ENCODE measurements at regions not wholly inside any gene's neighbourhood (a gene's known extent, or its start where the extent isn't known, plus 50 kb on each side); places are given as distances from the start of the nearest gene placed in this dataset.

GRCh38 chr17:33375783-33376182, 82.7 kb upstream of the ASIC2 start:
- Mint-ChIP-seq H3K27me3 (ENCODE audit: unreplicated experiment) (no peaks in the 10 kb centered on the region), H3K36me3 (ENCODE audit: unreplicated experiment) (no peaks in the 10 kb centered on the region), H3K4me1 (ENCODE audit: unreplicated experiment) (no peaks in the 10 kb centered on the region), H3K27ac (ENCODE audit: unreplicated experiment) (no peak overlapping the region), H3K4me3 (ENCODE audit: unreplicated experiment) (no peak overlapping the region), H3K9me3 (ENCODE audit: unreplicated experiment) (peaks cover 10% of the 10 kb centered on the region)
- no peak for DNase-seq (ENCODE audit: extremely low spot score, unreplicated experiment)
- TF ChIP-seq, protein P1, sequence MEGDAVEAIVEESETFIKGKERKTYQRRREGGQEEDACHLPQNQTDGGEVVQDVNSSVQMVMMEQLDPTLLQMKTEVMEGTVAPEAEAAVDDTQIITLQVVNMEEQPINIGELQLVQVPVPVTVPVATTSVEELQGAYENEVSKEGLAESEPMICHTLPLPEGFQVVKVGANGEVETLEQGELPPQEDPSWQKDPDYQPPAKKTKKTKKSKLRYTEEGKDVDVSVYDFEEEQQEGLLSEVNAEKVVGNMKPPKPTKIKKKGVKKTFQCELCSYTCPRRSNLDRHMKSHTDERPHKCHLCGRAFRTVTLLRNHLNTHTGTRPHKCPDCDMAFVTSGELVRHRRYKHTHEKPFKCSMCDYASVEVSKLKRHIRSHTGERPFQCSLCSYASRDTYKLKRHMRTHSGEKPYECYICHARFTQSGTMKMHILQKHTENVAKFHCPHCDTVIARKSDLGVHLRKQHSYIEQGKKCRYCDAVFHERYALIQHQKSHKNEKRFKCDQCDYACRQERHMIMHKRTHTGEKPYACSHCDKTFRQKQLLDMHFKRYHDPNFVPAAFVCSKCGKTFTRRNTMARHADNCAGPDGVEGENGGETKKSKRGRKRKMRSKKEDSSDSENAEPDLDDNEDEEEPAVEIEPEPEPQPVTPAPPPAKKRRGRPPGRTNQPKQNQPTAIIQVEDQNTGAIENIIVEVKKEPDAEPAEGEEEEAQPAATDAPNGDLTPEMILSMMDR (IDR thresholded peaks at IDR 0.05), result no peak

- DNase-seq (ENCODE audit: extremely low spot score, unreplicated experiment), result no peak
- Mint-ChIP-seq H3K36me3 (ENCODE audit: unreplicated experiment) (no peaks in the 10 kb centered on the region), H3K9me3 (ENCODE audit: unreplicated experiment) (peaks cover 14% of the 10 kb centered on the region), H3K27me3 (ENCODE audit: unreplicated experiment) (no peaks in the 10 kb centered on the region), H3K4me1 (ENCODE audit: unreplicated experiment) (no peaks in the 10 kb centered on the region), H3K27ac (ENCODE audit: unreplicated experiment) (no peak overlapping the region), H3K4me3 (ENCODE audit: unreplicated experiment) (no peak overlapping the region)
- TF ChIP-seq, protein P1 (IDR thresholded peaks at IDR 0.05), result no peak
Measured at GRCh38 chr17:33377837-33378595, 84.9 kb upstream of the ASIC2 start.

GRCh38 chr17:33381201-33381600, 88.1 kb upstream of the ASIC2 start:
- no peaks in the 10 kb centered on the region for H3K36me3 Mint-ChIP-seq (ENCODE audit: unreplicated experiment)
- TF ChIP-seq, protein P1 (IDR thresholded peaks at IDR 0.05), result no peak
- no peak for DNase-seq (ENCODE audit: extremely low spot score, unreplicated experiment)
- H3K9me3 Mint-ChIP-seq (ENCODE audit: unreplicated experiment), result peaks cover 34% of the 10 kb centered on the region
- no peaks in the 10 kb centered on the region for H3K4me1 Mint-ChIP-seq (ENCODE audit: unreplicated experiment)
- H3K27ac Mint-ChIP-seq (ENCODE audit: unreplicated experiment), result no peak overlapping the region
- H3K27me3 Mint-ChIP-seq (ENCODE audit: unreplicated experiment), result no peaks in the 10 kb centered on the region
- H3K4me3 Mint-ChIP-seq (ENCODE audit: unreplicated experiment), result no peak overlapping the region

- Mint-ChIP-seq H3K9me3 (ENCODE audit: unreplicated experiment) (peaks cover 44% of the 10 kb centered on the region), H3K4me3 (ENCODE audit: unreplicated experiment) (no peak overlapping the region), H3K27ac (ENCODE audit: unreplicated experiment) (no peak overlapping the region), H3K4me1 (ENCODE audit: unreplicated experiment) (no peaks in the 10 kb centered on the region), H3K36me3 (ENCODE audit: unreplicated experiment) (no peaks in the 10 kb centered on the region), H3K27me3 (ENCODE audit: unreplicated experiment) (no peaks in the 10 kb centered on the region)
- TF ChIP-seq, protein P1 (IDR thresholded peaks at IDR 0.05), result no peak
- DNase-seq (ENCODE audit: extremely low spot score, unreplicated experiment), result no peak
Measured at GRCh38 chr17:33383488-33384023, 90.5 kb upstream of the ASIC2 start.

DNA sequence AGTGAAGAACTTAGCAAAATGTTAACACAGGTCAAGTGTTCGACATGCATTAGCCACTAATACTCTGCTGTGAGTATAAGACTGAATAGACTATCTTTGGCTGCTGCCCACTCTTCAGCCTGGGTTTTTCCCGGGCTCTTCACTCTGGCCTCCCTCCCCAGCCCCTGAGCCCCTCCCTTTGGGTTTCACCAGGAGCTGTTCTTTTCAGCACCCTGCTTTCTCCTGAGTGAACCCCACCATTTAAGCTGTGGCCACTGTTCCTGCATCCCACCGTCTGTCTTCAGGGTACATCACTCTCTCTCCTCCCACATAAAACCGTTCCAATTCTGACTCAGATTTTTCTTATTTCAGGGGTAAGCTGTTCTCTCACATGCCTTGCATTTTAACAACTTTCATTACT, 92.0 kb upstream of the ASIC2 start:
- peaks cover 41% of the 10 kb centered on the region for H3K9me3 Mint-ChIP-seq (ENCODE audit: unreplicated experiment)
- TF ChIP-seq, protein P1 (IDR thresholded peaks at IDR 0.05), result no peak
- H3K4me1 Mint-ChIP-seq (ENCODE audit: unreplicated experiment), result no peaks in the 10 kb centered on the region
- no peak overlapping the region for H3K27ac Mint-ChIP-seq (ENCODE audit: unreplicated experiment)
- H3K27me3 Mint-ChIP-seq (ENCODE audit: unreplicated experiment), result no peaks in the 10 kb centered on the region
- no peak overlapping the region for H3K4me3 Mint-ChIP-seq (ENCODE audit: unreplicated experiment)
- DNase-seq (ENCODE audit: extremely low spot score, unreplicated experiment), result no peak
- no peaks in the 10 kb centered on the region for H3K36me3 Mint-ChIP-seq (ENCODE audit: unreplicated experiment)

Measured in osteocyte (in vitro differentiated cells).